DND-41 (cell line): ENCODE measurements at regions not wholly inside any gene's neighbourhood (a gene's known extent, or its start where the extent isn't known, plus 50 kb on each side); places are given as distances from the start of the nearest gene placed in this dataset.

Experiments
- ATAC-seq: fragments of 200-7000 bp; cut with Tn5 transposase; 3 replicates; pipeline ENCODE4 v1.9.1; 2021; ENCODE audit warnings: low read depth; ENCODE audit not compliant: insufficient read depth
- DNase-seq: peaks from one replicate; pipeline ENCODE4 v3.0.0-alpha.2; 2020
- H2AFZ ChIP-seq: 2 replicates; pipeline ENCODE4 v1.6.0; 2012; ENCODE audit warnings: low read depth, low read length
- H3K27ac ChIP-seq: 2 replicates; pipeline ENCODE4 v1.5.1; 2012; ENCODE audit warnings: low read length, inconsistent platforms
- H3K27me3 ChIP-seq: fragments of 200-600 bp; sonication (generic); 2 replicates; pipeline ENCODE4 v1.6.0; 2012; ENCODE audit warnings: low read length, mild to moderate bottlenecking, inconsistent platforms; ENCODE audit not compliant: insufficient read depth, poor library complexity
- H3K36me3 ChIP-seq: 2 replicates; pipeline ENCODE4 v1.5.1; 2012; ENCODE audit warnings: low read length, inconsistent platforms; ENCODE audit not compliant: insufficient read depth
- H3K4me1 ChIP-seq: 2 replicates; pipeline ENCODE4 v1.5.1; 2012; ENCODE audit warnings: mild to moderate bottlenecking, low read length; ENCODE audit not compliant: insufficient read depth
- H3K4me2 ChIP-seq: 2 replicates; pipeline ENCODE4 v1.6.0; 2012; ENCODE audit warnings: mild to moderate bottlenecking, moderate library complexity, low read length, inconsistent platforms; ENCODE audit not compliant: insufficient read depth
- H3K4me3 ChIP-seq, 2 experiments: fragments of 200-600 bp in 1 of 2; shearing (Covaris generic) in 1 of 2; 2 replicates each; pipeline ENCODE4 v1.5.1; 2012 to 2016; ENCODE audit warnings: inconsistent platforms in 2 of 2, low read length in 2 of 2, mild to moderate bottlenecking in 2 of 2, low read depth in 1 of 2, moderate library complexity in 1 of 2
- H3K79me2 ChIP-seq: 2 replicates; pipeline ENCODE4 v1.6.0; 2012; ENCODE audit warnings: low read length, inconsistent platforms; ENCODE audit not compliant: insufficient read depth
- H3K9ac ChIP-seq: 2 replicates; pipeline ENCODE4 v1.6.0; 2012; ENCODE audit warnings: low read depth, mild to moderate bottlenecking, inconsistent platforms, low read length, moderate library complexity
- H3K9me3 ChIP-seq: 2 replicates; pipeline ENCODE4 v1.5.1; 2012; ENCODE audit warnings: low read length, moderate library complexity, mild to moderate bottlenecking, inconsistent platforms; ENCODE audit not compliant: insufficient read depth, severe bottlenecking
- H4K20me1 ChIP-seq: 2 replicates; pipeline ENCODE4 v1.6.0; 2012; ENCODE audit warnings: low read length; ENCODE audit not compliant: insufficient read depth
- EZH2 ChIP-seq: IDR thresholded peaks from 3 replicates; pipeline ENCODE4 v1.6.1; 2012; ENCODE audit warnings: borderline replicate concordance, low read depth, mild to moderate bottlenecking, moderate library complexity, low read length, inconsistent platforms; ENCODE audit not compliant: severe bottlenecking
- TF ChIP-seq, protein P1 (sequence below): IDR thresholded peaks from 2 replicates; pipeline ENCODE4 v1.5.1; 2012; ENCODE audit warnings: borderline replicate concordance, low read length, moderate library complexity, mild to moderate bottlenecking; ENCODE audit not compliant: poor library complexity, severe bottlenecking; ENCODE audit errors: extremely low read depth

DNA sequence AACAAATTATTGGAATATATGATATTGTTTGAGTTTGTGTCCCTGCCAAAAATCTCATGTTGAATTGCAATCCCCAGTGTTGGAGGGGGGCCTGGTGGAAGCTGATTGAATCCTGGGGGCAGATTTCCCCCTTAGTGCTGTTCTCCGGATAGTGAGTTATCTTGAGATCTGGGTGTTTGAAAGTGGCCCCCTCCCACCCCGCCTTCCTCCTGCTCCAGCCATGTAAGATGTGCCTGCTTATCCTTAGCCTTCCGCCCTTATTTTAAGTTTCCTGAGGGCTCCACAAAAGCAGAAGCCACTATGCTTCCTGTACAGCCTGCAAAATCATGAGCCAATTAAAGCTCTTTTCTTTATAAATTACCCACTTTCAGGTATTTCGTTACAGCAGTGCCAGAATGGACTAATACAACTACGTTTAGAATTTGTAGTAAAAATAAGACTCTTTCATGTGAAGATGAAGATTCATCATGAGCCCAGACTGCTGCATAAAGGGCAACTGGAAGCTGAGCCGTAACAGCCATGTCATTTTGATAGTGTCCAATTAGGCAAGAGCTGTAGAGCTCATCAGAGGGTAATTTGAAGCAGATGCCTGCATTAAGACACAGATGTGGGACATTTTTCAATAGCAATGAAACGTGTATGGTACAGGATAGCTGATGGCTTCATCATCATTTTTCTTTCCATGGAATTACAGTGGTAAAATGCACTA, 1007.2 kb downstream of the REEP3 start:
- no peak overlapping the region for H2AFZ ChIP-seq
- no peak for ATAC-seq
- TF ChIP-seq, protein P1, sequence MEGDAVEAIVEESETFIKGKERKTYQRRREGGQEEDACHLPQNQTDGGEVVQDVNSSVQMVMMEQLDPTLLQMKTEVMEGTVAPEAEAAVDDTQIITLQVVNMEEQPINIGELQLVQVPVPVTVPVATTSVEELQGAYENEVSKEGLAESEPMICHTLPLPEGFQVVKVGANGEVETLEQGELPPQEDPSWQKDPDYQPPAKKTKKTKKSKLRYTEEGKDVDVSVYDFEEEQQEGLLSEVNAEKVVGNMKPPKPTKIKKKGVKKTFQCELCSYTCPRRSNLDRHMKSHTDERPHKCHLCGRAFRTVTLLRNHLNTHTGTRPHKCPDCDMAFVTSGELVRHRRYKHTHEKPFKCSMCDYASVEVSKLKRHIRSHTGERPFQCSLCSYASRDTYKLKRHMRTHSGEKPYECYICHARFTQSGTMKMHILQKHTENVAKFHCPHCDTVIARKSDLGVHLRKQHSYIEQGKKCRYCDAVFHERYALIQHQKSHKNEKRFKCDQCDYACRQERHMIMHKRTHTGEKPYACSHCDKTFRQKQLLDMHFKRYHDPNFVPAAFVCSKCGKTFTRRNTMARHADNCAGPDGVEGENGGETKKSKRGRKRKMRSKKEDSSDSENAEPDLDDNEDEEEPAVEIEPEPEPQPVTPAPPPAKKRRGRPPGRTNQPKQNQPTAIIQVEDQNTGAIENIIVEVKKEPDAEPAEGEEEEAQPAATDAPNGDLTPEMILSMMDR: no peak
- no peak for TF ChIP-seq EZH2

GRCh38 chr10:64529003-64529350, 1007.8 kb downstream of the REEP3 start:
- H3K36me3 ChIP-seq: no peaks in the 10 kb centered on the region
- no peak for ATAC-seq
- H3K27me3 ChIP-seq: no peaks in the 10 kb centered on the region
- no peak overlapping the region for H3K9ac ChIP-seq
- H3K79me2 ChIP-seq: no peaks in the 10 kb centered on the region
- no peak overlapping the region for H3K4me3 ChIP-seq
- H3K9me3 ChIP-seq: no peaks in the 10 kb centered on the region
- DNase-seq: no peak
- TF ChIP-seq EZH2: no peak
- TF ChIP-seq, protein P1: no peak
- H3K4me2 ChIP-seq: no peak overlapping the region
- H3K27ac ChIP-seq: no peak overlapping the region
- no peak overlapping the region for H2AFZ ChIP-seq
- no peaks in the 10 kb centered on the region for H3K4me1 ChIP-seq
- H4K20me1 ChIP-seq: no peaks in the 10 kb centered on the region

More for the DNA sequence above, 1007.2 kb downstream of the REEP3 start:
- no peak for DNase-seq
- H4K20me1 ChIP-seq: no peaks in the 10 kb centered on the region
- H3K27ac ChIP-seq: no peak overlapping the region
- H3K9ac ChIP-seq: no peak overlapping the region
- no peak overlapping the region for H3K4me2 ChIP-seq
- H3K79me2 ChIP-seq: no peaks in the 10 kb centered on the region
- no peaks in the 10 kb centered on the region for H3K9me3 ChIP-seq
- H3K27me3 ChIP-seq: no peaks in the 10 kb centered on the region
- H3K36me3 ChIP-seq: no peaks in the 10 kb centered on the region
- H3K4me1 ChIP-seq: no peaks in the 10 kb centered on the region
- no peak overlapping the region for H3K4me3 ChIP-seq

DNA sequence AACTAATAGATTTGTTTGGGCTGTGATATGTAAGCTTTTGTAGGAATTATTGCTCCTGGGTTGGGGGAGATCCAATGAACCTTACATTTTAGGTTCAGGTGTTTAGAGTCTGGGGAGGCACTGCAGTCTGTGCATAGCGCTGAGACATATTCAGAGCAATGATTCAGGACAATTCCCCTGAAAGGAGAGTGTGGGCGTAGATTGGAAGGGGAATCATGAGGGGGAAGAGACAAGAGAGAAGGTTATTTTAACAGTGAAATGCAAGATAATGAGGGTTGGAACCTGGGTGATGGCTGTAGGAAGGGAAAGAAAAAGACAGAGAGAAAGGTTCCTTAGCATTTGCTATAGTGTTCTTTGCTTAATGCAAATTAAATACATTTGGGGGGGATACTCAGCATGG, 1013.4 kb downstream of the REEP3 start:
- no peak overlapping the region for H3K27ac ChIP-seq
- no peaks in the 10 kb centered on the region for H3K9me3 ChIP-seq
- H3K4me1 ChIP-seq: no peaks in the 10 kb centered on the region
- TF ChIP-seq, protein P1: no peak
- no peak for TF ChIP-seq EZH2
- no peaks in the 10 kb centered on the region for H3K79me2 ChIP-seq
- no peak for DNase-seq
- H3K4me2 ChIP-seq: no peak overlapping the region
- no peaks in the 10 kb centered on the region for H3K27me3 ChIP-seq
- H2AFZ ChIP-seq: no peak overlapping the region
- no peak overlapping the region for H3K4me3 ChIP-seq
- H3K9ac ChIP-seq: no peak overlapping the region
- ATAC-seq: no peak
- H4K20me1 ChIP-seq: no peaks in the 10 kb centered on the region
- H3K36me3 ChIP-seq: no peaks in the 10 kb centered on the region
